Stimulated activated CD4-positive, alpha-beta T cell treated with anti-CD3 and anti-CD28 coated beads, Interleukin-4, amount 100 ng/mL, for 4 hours (primary cell): ENCODE measurements at regions not wholly inside any gene's neighbourhood (a gene's known extent, or its start where the extent isn't known, plus 50 kb on each side); places are given as distances from the start of the nearest gene placed in this dataset.

Experiments used
- DNase-seq, 2 experiments: peaks; one replicate each; pipeline ENCODE4 v3.0.0-alpha.2; 2020

DNA sequence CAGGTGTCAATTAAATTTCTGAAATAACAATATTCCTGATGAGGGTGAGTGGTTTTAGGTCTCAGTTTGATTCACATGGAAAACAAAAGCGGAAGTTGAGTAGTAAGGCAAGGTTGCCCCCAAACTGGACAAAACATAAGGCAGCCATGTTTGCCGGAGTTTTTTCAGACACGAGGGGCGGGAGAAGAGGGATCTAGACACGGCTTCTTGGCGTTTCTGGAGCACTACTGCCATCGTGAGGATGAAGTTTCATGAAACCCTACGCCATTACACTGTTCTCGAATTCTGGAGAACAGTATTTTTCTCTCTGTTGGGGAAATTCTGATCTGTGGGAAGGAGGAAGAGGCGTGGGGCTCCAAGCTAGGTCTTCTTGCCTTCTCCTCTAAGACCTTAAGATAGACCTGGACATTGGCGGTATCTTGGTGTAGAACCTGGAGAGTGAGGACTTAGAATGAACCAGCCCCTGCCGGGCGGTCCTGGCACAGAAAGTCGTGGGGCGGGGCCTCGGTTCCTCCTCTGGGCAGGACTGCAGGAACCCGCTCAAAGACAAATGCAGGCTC, 160.3 kb downstream of the OR13H1 start:
- DNase-seq = no peak

DNA sequence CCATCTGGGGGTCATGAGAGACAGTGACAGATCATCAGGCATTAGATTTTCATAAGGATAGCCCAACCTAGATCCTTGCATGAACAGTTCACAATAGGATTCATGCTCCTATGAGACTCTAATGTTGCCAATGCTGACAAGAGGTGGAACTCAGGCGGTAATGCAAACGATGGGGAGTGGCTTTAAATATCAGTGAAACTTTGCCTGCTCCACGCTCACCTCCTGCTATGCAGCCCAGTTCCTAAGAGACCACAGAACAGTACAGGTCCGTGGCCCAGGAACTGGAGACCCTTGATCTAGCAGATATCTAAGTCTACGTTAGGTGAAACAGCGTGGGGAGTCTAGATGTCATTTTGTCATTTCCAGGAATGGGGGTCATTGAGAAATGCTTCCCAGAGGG, 165.7 kb downstream of the OR13H1 start:
- DNase-seq = no peak

DNA sequence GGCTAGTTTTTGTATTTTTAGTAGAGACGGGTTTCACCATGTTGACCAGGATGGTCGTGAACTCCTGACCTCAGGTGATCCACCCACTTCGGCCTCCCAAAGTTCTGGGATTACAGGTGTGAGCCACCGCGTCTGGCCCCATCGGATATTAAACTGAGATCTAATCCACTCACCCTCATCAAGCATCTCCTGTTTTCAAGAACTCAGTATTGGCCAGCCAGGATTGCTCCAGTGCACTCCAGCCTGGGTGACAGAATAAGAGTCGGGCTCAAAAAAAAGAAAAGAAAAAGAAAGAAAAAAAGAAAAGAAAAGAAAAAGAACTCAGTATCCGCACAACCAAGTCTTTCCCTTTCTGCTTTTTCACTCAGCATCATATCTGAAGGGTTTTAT, 167.6 kb downstream of the OR13H1 start:
- no peak for DNase-seq

DNA sequence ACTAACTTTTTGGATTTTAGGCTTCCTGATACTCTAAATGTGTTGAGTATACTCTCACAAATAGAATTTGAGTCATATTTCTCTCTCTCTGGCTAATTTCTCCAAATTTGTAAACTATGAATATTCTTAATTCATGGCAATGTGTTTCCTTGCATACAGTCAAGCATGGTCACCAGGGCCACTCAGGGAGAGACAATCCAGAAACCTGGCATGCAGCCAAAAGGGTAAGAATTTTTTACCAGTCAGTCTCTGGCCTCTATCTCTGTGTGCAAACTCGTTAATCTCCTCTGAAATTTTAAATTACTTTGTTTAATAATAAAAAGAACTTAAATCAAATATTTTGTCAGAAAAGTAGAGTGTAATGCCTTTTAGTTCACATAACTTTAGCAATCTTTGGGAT, 179.8 kb downstream of the OR13H1 start:
- DNase-seq = no peak

DNA sequence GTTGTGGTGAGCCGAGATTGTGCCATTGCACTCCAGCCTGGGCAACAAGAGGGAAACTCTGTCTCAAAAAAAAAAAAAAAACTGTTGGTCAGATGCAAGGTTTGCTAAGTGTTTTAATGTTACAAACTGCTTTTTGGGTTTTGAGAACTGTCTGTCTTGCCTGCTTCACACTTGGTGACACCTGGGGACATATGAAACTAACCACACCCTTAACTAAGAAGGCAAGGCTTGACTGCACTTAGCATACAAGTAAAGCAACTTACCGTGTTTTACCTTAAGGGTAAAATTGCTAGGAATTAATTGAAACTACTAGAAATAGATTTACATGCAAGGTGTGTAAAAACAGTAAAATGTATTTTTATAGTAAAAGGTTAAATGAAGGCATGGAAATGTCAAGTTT, 180.4 kb downstream of the OR13H1 start:
- no peak for DNase-seq

DNA sequence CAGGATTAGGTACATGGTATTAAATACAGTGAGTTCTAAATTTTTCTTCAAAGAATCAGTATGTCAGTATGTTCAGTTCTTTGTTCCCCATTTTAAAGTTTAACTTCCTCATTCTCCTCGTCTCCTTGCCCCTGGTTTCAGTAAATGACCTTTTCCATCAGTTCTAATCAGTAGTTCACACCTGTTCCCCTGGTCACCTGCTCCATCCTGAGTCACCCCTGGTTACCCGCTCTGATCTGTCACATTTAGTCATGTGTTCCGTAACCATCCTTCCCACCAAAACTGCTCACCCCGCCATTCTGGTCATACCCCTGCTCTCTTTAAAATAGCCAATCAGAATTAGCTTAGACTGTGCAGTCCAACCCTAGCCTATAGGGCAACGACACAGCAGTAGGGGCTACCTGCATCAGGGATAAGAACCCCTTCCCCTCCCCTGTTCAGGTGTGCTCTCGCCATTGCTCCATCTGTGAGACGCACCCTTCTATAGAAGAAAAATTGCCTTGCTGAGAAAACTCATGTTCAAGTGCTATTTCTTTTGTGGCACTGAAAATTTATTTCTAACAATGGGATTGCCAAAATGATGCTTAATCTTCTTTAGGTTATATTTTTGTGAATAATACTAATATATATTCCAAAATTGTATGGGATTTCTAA, 181.3 kb downstream of the OR13H1 start:
- no peak for DNase-seq

DNA sequence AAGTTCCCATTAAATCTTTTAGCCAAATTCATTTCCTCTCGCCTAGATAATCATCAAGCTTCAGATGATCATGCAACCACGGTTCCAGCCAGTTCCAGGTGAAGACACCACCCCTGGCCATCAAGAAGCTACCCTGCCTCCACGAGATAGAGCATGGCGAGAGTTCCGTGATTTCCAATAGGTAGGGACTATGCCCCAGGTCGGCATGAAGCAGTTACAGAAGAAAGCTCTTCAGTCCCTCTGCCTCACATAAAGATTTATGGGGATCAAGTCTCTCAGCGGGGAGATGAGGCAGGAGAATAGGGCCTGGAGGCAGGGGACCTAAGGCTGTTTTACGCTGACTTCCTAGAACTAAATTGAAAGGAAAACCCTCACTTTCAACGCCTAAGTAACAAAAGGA, 183.9 kb downstream of the OR13H1 start:
- no peak for DNase-seq

DNA sequence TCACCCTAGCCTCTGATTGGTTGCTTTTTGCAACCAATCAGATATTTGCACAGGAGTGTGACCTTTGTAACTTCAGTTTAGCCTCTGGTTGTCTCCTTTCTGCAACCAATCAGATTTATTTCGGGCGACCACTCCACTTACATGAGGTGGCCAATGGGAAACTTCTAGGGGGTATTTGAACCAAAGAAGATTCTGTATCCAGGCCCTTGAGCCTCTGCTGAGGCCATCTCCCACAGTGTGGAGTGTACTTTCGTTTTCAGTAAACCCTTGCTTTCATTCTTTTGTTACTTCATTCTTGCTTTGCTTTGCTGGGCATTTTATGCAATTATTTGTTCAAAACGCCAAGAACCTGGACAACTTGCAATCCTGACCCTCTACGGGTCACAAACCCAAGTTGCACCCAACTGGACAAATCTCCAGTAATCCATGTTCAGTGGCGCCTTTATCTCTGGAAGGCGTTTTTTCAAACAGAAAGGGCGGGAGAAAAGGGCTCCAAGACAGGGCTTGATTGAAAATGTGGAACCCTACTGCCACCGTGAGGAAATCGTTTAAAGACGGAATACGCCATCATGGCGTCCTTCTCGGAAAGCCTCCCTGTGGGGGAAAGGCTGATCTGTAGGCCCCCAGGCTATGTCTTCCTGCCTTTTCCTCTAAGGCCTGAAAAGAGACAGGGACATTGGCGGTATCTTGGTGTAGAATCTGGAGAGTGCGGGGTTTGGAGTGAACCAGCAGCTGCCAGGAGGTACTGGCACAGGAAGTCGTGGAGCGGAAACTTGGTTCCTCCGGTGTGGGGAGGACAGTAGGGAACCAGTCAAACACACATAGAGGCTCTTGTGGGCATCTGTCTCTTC, 184.6 kb downstream of the OR13H1 start:
- no peak for DNase-seq

DNA sequence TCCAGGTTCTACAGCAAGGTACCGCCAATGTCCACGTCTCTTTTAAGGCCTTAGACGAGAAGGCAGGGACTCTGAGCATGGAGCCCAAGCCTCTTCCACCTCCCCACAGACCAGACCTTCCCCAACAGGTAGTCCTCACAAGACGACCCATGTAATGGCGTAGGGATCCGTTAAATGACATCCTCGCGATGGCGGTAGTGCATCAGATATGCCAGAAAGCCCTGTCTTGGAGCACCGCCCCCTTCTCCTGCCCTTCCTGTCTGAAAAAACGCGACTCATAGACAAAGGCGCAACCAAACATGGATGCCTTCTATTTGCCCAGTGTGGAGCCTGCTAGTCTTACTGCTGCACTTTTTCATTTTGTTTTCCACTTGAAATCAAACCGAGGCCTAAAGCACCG, 185.4 kb downstream of the OR13H1 start:
- DNase-seq = no peak

DNA sequence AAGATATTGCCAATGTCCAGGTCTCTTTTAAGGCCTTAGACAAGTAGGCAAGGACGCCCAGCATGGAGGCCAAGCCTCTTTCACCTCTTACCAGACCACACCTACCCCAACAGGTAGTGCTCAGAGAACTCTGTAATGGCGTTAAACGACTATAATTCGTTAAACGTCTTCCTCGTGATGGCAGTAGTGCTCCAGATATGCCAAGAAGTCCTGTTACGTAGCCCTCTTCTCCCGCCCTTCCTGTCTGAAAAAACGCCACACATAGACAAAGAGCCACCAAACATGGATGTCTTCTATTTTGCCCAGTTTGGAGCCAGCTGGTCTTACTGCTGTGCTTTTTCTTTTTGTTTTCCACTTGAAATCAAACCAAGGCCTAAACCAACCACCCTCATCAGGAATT, 190.7 kb downstream of the OR13H1 start:
- no peak for DNase-seq

DNA sequence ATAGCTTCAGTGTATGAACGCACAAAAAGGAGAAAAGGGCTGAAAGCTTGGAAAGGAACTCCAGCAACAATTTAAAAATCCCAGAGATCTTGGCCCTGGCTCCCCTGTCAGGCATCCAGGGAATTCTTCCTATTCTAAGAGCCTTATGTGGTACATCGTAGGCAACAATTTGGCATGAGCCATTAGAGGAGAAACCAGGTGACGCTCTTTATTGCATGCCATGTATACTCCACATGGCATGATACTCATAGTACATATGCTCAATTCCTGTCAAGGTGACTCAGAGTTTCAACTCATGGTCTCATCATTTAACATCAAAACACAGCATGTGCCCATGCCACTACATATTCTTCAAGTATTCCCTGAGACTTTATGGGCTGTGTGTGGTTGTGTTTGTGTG, 191.3 kb downstream of the OR13H1 start:
- no peak for DNase-seq

DNA sequence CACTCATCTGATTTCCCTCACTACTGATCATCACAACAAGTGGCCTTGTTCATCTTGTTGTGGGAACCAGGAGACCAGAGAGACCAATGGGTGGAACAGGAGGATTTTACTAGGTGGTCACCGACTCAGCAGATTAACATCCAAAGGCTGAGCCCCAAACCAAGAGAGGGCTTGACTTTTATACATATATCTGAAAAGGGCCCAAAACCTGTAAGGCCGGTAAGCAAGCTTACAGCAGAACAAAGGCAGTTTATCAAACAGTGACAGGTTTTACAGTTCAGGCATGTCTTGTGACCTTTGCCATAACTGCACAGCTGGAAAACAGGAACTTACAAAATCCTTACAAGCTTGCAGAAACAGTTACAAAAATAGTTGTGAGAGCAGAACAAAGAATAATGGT, 195.9 kb downstream of the OR13H1 start:
- DNase-seq = no peak

DNA sequence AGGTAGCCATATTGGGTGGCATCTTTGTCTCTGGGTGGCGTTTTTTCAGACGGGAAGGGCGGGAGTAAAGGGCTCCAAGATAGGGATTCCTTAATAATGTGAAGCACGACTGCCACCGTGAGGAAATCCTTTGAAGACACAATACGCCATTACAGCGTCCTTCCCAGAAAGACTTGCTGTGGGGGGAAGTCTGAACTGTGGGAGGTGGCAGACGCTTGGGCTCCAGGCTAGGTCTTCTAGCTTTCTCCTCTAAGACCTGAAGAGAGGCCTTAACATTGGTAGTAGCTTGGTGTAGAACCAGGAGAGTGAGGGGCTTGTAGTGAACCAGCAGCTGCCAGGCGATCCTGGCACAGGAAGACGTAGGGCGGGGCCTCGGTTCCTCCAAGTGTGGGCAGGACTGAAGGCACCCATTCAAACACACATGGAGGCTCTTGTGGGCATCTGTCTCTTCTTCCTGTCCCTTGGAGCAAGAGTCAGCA, 197.3 kb downstream of the OR13H1 start:
- DNase-seq = no peak

DNA sequence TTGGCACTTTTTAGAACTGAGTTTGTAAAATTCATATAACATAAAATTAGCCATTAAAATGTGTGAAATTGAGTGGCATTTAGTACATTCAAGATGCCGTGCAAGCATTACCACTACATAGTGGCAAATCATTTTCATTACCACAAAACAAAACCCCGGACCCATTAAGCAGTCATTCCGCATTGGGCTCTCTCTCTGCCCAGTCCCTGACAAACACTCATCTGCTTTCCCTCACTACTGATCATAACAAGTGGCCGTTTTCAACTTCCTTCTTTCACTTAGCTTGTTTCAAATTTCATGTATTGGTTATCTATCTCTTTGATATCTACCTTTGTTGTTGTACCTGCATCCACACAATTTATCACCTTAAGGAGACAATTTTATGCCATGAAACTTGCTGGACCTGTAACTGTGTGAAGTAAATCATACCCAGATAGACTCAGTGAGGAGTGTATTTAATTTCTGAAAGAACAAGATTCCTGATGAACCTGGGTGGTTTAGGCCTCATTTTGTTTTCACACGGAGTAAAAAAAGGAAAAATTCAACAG, 202.1 kb downstream of the OR13H1 start:
- DNase-seq = no peak

DNA sequence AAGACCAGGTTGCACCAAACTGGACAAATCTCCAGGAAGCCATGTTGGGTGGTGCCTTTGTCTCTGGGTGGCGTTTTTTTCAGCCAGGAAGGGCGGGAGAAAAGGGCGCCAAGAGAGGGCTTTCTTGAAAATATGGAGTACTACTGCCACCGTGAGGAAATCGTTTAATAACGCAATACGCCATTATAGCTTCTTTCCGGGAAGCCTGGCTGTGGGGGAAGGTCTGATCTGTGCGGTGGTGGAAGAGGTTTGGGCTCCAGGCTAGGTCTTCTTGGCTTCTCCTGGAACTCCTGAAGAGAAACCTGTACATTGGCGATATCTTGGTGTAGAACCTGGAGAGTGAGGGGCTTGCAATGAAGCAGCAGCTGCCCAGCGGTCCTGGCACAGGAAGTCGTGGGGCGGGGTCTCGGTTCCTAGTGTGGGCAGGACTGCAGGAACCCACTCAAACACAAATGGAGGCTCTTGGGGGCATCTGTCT, 202.7 kb downstream of the OR13H1 start:
- no peak for DNase-seq

DNA sequence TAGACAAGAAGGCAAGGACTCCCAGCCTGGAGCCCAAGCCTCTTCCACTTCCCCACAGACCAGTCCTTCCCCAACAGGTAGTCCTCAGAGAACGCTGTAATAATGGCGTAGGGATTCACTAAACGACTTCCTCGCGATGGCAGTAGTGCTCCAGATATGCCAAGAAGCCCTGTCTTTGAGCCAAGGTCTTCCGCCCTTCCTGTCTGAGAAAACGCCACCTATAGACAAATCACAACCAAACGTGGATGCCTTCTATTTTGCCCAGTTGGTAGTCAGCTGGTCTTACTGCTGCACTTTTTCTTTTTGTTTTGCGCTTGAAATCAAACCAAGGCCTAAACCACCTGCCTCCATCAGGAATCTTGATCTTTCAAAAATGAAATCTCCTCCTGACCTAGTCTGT, 203.3 kb downstream of the OR13H1 start:
- no peak for DNase-seq

DNA sequence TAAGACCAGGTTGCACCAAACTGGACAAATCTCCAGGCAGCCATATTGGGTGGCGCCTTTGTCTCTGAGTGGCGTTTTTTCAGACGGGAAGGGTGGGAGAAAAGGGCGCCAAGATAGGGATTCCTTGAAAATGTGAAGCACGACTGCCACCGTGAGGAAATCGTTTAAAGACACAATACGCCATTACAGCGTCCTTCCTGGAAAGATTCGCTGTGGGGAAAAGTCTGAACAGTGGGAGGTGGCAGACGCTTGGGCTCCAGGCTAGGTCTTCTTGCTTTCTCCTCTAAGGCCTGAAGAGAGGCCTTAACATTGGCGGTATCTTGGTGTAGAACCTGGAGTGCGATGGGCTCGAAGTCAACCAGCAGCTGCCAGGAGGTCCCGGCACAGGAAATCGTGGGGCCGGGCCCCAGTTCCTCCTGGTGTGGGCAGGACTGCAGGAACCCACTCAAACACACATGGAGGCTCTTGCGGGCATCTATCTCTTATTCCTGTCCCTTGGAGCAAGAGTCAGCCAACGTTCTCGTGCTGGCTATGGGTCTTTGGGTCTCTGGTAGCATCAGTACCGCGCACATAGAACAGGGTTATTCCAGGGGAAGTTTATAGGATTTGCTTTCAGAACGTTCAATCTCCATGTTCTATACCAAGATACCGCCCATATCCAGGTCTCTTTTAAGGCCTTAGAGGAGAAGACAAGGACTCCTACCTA, 208.8 kb downstream of the OR13H1 start:
- DNase-seq = no peak

DNA sequence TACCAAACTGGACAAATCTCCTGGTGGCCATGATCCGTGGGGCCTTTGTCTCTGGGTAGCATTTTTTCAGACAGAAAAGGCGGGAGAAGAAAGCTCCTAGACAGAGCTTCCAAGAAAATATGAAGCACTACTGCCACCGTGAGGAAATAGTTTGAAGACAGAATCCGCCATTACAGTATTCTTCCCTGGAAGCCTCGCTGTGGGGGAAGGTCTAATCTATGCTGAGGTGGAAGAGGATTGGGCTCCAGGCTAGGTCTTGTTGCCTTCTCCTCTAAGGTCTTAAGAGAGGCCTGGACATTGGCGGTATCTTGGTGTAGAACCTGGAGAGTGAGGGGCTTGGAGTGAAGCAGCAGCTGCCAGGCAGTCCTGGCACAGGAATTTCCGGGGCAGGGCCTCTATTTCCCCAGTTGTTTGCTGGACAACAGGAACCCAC, 218.9 kb downstream of the OR13H1 start:
- no peak for DNase-seq

DNA sequence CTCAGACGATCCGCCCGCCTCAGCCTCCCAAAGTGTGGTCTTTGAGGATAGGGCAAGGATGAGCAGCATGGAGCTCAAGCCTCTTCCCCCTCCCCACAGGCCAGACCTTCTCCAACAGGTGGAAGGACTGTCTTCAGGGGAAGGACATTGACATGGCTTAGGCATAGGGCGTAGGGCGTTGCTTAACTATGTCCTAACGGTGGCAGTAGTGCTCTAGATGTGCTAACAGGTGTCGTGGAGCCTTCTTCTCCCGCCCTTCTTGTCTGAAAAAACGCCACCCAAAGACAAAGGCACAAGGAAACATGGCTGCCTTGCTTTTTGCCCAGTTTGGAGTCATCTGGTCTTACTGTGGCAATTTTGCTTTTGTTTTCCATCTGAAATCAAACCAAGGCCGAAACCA, 219.8 kb downstream of the OR13H1 start:
- no peak for DNase-seq

DNA sequence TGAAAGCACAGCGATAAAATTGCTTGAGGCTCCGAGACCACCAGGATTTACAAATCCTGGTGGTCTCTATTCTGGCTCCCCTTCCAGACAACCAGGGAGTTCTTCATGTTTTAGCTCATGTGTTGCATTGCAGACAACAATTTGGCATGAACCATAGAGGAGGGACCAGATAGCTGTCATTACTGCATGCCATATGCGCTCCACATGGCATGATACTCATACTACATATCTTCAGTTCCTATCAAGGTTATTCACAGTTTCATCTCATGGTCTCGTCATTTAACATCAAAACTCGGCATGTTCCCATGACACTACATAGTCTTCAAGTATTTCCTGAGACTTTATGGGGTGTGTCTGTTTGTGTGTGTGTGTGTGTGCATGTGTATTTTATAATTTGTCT, 220.3 kb downstream of the OR13H1 start:
- no peak for DNase-seq

DNA sequence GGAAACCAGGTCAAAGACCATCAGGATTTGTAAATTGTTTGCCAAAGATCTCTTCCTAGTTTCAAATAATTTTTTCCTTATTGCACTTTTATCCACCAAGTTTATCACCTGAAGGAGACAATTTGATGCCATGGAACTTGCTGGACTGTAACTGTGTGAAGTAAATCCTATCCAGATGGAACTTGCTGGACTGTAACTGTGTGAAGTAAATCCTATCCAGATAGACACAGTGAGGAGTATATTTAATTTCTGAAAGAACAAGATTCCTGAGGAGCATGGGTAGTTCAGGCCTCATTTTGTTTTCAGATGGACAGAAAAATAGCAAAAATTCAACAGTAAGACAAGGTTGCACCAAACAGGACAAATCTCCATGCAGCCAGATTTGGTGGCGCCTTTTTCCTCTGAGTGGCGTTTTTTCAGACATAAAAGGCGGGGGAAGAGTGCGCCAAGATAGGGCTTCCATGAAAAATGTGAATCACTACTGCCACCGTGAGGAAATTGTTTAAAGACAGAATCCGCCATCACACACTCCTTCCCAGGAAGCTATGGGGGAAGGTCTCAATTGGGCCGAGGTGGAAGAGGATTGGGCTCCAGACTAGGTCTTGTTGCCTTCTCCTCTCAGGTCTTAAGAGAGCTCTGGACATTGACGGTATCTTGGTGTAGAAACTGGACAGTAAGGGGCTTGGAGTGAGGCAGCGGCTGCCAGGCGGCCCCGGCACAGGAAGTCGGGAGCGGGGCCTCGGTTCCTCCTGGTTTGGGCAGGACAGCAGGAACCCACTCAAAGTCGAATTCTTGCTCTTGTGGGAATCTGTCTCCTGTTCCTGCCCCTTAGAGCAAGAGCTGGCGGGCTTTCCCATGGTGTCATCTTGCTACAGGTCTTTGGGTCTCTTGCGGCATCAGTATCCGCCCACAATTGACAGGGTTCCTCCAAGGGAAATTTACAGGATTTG, 234.7 kb downstream of the OR13H1 start:
- no peak for DNase-seq

DNA sequence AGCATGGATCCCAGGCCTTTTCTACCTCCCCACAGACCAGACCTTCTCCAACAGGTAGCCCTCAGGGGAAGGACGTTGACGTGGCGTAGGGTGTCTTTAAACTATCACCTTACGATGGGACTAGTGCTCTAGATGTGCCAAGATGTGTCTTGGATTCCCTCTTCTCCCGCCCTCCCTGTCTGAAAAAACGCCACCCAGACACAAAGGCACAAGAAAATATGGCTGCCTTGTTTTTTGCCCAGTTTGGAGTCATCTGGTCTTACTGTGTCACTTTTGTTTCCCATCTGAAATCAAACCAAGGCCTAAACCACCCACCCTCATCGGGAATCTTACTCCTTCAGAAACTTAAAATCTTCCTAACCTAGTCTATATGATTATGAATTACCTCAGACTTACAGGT, 235.4 kb downstream of the OR13H1 start:
- no peak for DNase-seq
